Liver (tissue), 8 donors: ENCODE measurements at regions not wholly inside any gene's neighbourhood (a gene's known extent, or its start where the extent isn't known, plus 50 kb on each side); places are given as distances from the start of the nearest gene placed in this dataset.
A peak's percentile ranks its signal among the peaks of the same experiment; 100 is the strongest.

ENCODE experiments used
- DNase-seq: peaks from one replicate; pipeline ENCODE4 v3.0.0-alpha.2; 2017; ENCODE audit warnings: low spot score
- H3K27ac ChIP-seq, 2 donors: one replicate each; pipeline ENCODE4 v1.7.0; 2013; ENCODE audit warnings: inconsistent platforms in 2 of 2, low read length in 2 of 2, control low read depth in 1 of 2, low read depth in 1 of 2, mild to moderate bottlenecking in 1 of 2
- H3K27me3 ChIP-seq, 4 donors: one replicate each; pipeline versions ENCODE4 v1.6.1 to v1.7.0; 2013; ENCODE audit warnings: low read length in 3 of 4, inconsistent platforms in 1 of 4, mild to moderate bottlenecking in 1 of 4, moderate library complexity in 1 of 4; ENCODE audit not compliant: control insufficient read depth in 4 of 4, insufficient read depth in 4 of 4
- H3K36me3 ChIP-seq, 4 donors: one replicate each; pipeline versions ENCODE4 v1.6.1 to v1.7.0; 2013; ENCODE audit warnings: low read length in 3 of 4, mild to moderate bottlenecking in 3 of 4, low read depth in 1 of 4, moderate library complexity in 1 of 4; ENCODE audit not compliant: control insufficient read depth in 4 of 4, insufficient read depth in 3 of 4
- H3K4me1 ChIP-seq, 4 donors: one replicate each; pipeline versions ENCODE4 v1.6.1 to v1.7.0; 2013; ENCODE audit warnings: low read length in 3 of 4, mild to moderate bottlenecking in 3 of 4, moderate library complexity in 1 of 4; ENCODE audit not compliant: control insufficient read depth in 4 of 4, insufficient read depth in 4 of 4
- H3K4me3 ChIP-seq, 3 donors: one replicate each; pipeline versions ENCODE4 v1.6.1 to v1.7.0; 2013; ENCODE audit warnings: low read length in 3 of 3, control low read depth in 1 of 3, low read depth in 1 of 3, mild to moderate bottlenecking in 1 of 3
- H3K9ac ChIP-seq, 2 donors: one replicate each; pipeline ENCODE4 v1.7.0; 2013; ENCODE audit warnings: low read length in 2 of 2, mild to moderate bottlenecking in 2 of 2, moderate library complexity in 2 of 2, control low read depth in 1 of 2, low read depth in 1 of 2
- H3K9me3 ChIP-seq, 4 donors: one replicate each; pipeline versions ENCODE4 v1.6.1 to v1.7.0; 2013; ENCODE audit warnings: low read length in 3 of 4; ENCODE audit not compliant: control insufficient read depth in 4 of 4
- ATF3 ChIP-seq: IDR thresholded peaks from 2 replicates; pipeline ENCODE4 v1.6.1; 2016; ENCODE audit warnings: antibody characterized with exemption
- CTCF ChIP-seq: fragments of 150-350 bp; IDR thresholded peaks from 2 replicates; pipeline ENCODE4 v1.5.1; 2017; ENCODE audit warnings: improper control_type of control experiment, low read depth, low read length; ENCODE audit not compliant: missing input control
- EGR1 ChIP-seq, 2 donors: IDR thresholded peaks; 2 replicates each; pipeline ENCODE4 v1.6.1; 2016 to 2018; ENCODE audit warnings: antibody characterized with exemption in 2 of 2, low read depth in 2 of 2
- FOXA1 ChIP-seq: IDR thresholded peaks from 2 replicates; pipeline ENCODE4 v1.6.1; 2016; ENCODE audit warnings: antibody characterized with exemption
- FOXA2 ChIP-seq: IDR thresholded peaks from 2 replicates; pipeline ENCODE4 v1.6.1; 2016; ENCODE audit warnings: antibody characterized with exemption
- GABPA ChIP-seq, 2 donors: IDR thresholded peaks in 1 of 2; conservative IDR thresholded peaks in 1 of 2; 2 replicates each; pipeline ENCODE4 v1.6.1; 2016; ENCODE audit warnings: antibody characterized with exemption in 2 of 2, mild to moderate bottlenecking in 1 of 2, moderate library complexity in 1 of 2
- HNF4A ChIP-seq, 2 donors: conservative IDR thresholded peaks; 2 replicates each; pipeline ENCODE4 v1.6.1; 2016; ENCODE audit warnings: antibody characterized with exemption in 2 of 2, mild to moderate bottlenecking in 2 of 2
- HNF4G ChIP-seq: IDR thresholded peaks from 2 replicates; pipeline ENCODE4 v1.6.1; 2016; ENCODE audit warnings: antibody characterized with exemption
- JUND ChIP-seq, 2 donors: IDR thresholded peaks; 2 replicates each; pipeline ENCODE4 v1.6.1; 2016; ENCODE audit warnings: antibody characterized with exemption in 2 of 2
- MAX ChIP-seq: IDR thresholded peaks from 2 replicates; pipeline ENCODE4 v1.6.1; 2016; ENCODE audit warnings: antibody characterized with exemption
- NR2F2 ChIP-seq: IDR thresholded peaks from 2 replicates; pipeline ENCODE4 v1.6.1; 2016; ENCODE audit warnings: antibody characterized with exemption
- RAD21 ChIP-seq, 2 donors: IDR thresholded peaks; 2 replicates each; pipeline ENCODE4 v1.6.1; 2016; ENCODE audit warnings: antibody characterized with exemption in 2 of 2, mild to moderate bottlenecking in 2 of 2
- REST ChIP-seq: IDR thresholded peaks from 2 replicates; pipeline ENCODE4 v1.6.1; 2016; ENCODE audit warnings: antibody characterized with exemption, mild to moderate bottlenecking
- RXRA ChIP-seq, 2 donors: IDR thresholded peaks; 2 replicates each; pipeline ENCODE4 v1.6.1; 2017 to 2018; ENCODE audit warnings: antibody characterized with exemption in 2 of 2, mild to moderate bottlenecking in 1 of 2
- SP1 ChIP-seq: IDR thresholded peaks from 2 replicates; pipeline ENCODE4 v1.6.1; 2018; ENCODE audit warnings: antibody characterized with exemption, mild to moderate bottlenecking
- TAF1 ChIP-seq: conservative IDR thresholded peaks from 2 replicates; pipeline ENCODE4 v1.6.1; 2016; ENCODE audit warnings: antibody characterized with exemption, mild to moderate bottlenecking
- YY1 ChIP-seq: IDR thresholded peaks from 2 replicates; pipeline ENCODE4 v1.6.1; 2016; ENCODE audit warnings: antibody characterized with exemption, mild to moderate bottlenecking
- ZBTB33 ChIP-seq: IDR thresholded peaks from 2 replicates; pipeline ENCODE4 v1.6.1; 2016; ENCODE audit warnings: antibody characterized with exemption
- WGBS: extraction: QIAGEN DNeasy Blood & Tissue Kit; methylation state at CpG from one replicate; pipeline ENCODE4 v1.1.7; 2013; 5-methylcytosine and 5-hydroxymethylcytosine counted together
- donor health status: healthy.
- donor health status: healthy.
- donor health status: healthy.
- donor health status: healthy.
- donor health status: healthy.

GRCh38 chr10:78527296-78527695 is 493.6 kb downstream of the RPS24 start:
- 87% methylated on average over 10 of the region's 10 CpGs for WGBS
- Histone ChIP-seq H3K27ac (no peak overlapping the region), H3K4me3 (no peak overlapping the region), H3K9ac (no peak overlapping the region), H3K27me3 (peaks cover 0 to 13% (median 0%) of the 10 kb centered on the region in 4 donors), H3K4me1 (peaks cover 0 to 13% (median 10%) of the 10 kb centered on the region in 4 donors), H3K36me3 (no peaks in the 10 kb centered on the region), H3K9me3 (no peaks in the 10 kb centered on the region)
- DNase-seq = no peak
- TF ChIP-seq FOXA1 (no peak), JUND (IDR thresholded peaks at IDR 0.05) (no peak), GABPA (IDR thresholded peaks at IDR 0.05 in 1 of 2, conservative IDR thresholded peaks at IDR 0.05 in 1 of 2) (no peak), CTCF (no peak), NR2F2 (no peak), SP1 (no peak), YY1 (no peak), HNF4G (no peak), RXRA (IDR thresholded peaks at IDR 0.05) (no peak), HNF4A (conservative IDR thresholded peaks at IDR 0.05) (no peak)

- 36% methylated on average over 13 of the region's 13 CpGs for whole genome bisulfite sequencing
Observed at GRCh38 chr10:78528749-78529204, 495.1 kb downstream of the RPS24 start.

More at GRCh38 chr10:78528749-78529204, 495.1 kb downstream of the RPS24 start:
- Histone ChIP-seq H3K9me3 (no peaks in the 10 kb centered on the region), H3K4me1 (peaks cover 0 to 13% (median 10%) of the 10 kb centered on the region in 4 donors), H3K27ac (peak overlapping the region in 1 of 2 donors; percentile 55), H3K36me3 (no peaks in the 10 kb centered on the region), H3K4me3 (peak overlapping the region in 1 of 3 donors; percentile 32), H3K9ac (peak overlapping the region in 1 of 2 donors; percentile 3), H3K27me3 (peaks cover 0 to 11% (median 0%) of the 10 kb centered on the region in 4 donors)
- TF ChIP-seq HNF4G (peak; percentile 23), EGR1 (IDR thresholded peaks at IDR 0.05; ENCODE audit: low read depth in 2 of 2) (peak in 1 of 2 donors; percentile 24), FOXA1 (peak; percentile 78), CTCF (no peak), ATF3 (peak; percentile 55), HNF4A (conservative IDR thresholded peaks at IDR 0.05) (peak; percentile 61 to 85), FOXA2 (peak; percentile 62), TAF1 (no peak), RAD21 (IDR thresholded peaks at IDR 0.05) (peak; percentile 62 to 65), NR2F2 (no peak), MAX (peak; percentile 68), SP1 (peak; percentile 29), RXRA (IDR thresholded peaks at IDR 0.05) (peak; percentile 36 to 86), REST (peak; percentile 8), YY1 (peak; percentile 60), JUND (IDR thresholded peaks at IDR 0.05) (peak in 1 of 2 donors; percentile 75), GABPA (IDR thresholded peaks at IDR 0.05 in 1 of 2, conservative IDR thresholded peaks at IDR 0.05 in 1 of 2) (peak in 1 of 2 donors; percentile 34), ZBTB33 (peak; percentile 65)
- no peak for DNase-seq
